ENCODE measurements at regions not wholly inside any gene's neighbourhood (a gene's known extent, or its start where the extent isn't known, plus 50 kb on each side); places are given as distances from the start of the nearest gene placed in this dataset.

GRCh38 chr11:104432981-104433380, 269.0 kb upstream of the PDGFD start:
- TF ChIP-seq, protein P1, sequence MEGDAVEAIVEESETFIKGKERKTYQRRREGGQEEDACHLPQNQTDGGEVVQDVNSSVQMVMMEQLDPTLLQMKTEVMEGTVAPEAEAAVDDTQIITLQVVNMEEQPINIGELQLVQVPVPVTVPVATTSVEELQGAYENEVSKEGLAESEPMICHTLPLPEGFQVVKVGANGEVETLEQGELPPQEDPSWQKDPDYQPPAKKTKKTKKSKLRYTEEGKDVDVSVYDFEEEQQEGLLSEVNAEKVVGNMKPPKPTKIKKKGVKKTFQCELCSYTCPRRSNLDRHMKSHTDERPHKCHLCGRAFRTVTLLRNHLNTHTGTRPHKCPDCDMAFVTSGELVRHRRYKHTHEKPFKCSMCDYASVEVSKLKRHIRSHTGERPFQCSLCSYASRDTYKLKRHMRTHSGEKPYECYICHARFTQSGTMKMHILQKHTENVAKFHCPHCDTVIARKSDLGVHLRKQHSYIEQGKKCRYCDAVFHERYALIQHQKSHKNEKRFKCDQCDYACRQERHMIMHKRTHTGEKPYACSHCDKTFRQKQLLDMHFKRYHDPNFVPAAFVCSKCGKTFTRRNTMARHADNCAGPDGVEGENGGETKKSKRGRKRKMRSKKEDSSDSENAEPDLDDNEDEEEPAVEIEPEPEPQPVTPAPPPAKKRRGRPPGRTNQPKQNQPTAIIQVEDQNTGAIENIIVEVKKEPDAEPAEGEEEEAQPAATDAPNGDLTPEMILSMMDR (tag by site-specific recombination; IDR thresholded peaks at IDR 0.05) = no peak
- TF ChIP-seq, protein P2, sequence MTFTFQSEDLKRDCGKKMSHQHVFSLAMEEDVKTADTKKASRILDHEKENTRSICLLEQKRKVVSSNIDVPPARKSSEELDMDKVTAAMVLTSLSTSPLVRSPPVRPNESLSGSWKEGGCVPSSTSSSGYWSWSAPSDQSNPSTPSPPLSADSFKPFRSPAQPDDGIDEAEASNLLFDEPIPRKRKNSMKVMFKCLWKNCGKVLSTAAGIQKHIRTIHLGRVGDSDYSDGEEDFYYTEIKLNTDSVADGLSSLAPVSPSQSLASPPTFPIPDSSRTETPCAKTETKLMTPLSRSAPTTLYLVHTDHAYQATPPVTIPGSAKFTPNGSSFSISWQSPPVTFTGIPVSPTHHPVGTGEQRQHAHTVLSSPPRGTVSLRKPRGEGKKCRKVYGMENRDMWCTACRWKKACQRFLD (tag by site-specific recombination; IDR thresholded peaks at IDR 0.05) = no peak
- TF ChIP-seq ZNF24 (tag by site-specific recombination; IDR thresholded peaks at IDR 0.05) (no peak), SALL2 (tag by site-specific recombination; IDR thresholded peaks at IDR 0.05; ENCODE audit: borderline replicate concordance) (no peak), RBAK (tag by site-specific recombination; IDR thresholded peaks at IDR 0.05) (no peak), BCL11A (tag by site-specific recombination; IDR thresholded peaks at IDR 0.05; ENCODE audit: low read depth) (no peak)
- TF ChIP-seq, protein P3, sequence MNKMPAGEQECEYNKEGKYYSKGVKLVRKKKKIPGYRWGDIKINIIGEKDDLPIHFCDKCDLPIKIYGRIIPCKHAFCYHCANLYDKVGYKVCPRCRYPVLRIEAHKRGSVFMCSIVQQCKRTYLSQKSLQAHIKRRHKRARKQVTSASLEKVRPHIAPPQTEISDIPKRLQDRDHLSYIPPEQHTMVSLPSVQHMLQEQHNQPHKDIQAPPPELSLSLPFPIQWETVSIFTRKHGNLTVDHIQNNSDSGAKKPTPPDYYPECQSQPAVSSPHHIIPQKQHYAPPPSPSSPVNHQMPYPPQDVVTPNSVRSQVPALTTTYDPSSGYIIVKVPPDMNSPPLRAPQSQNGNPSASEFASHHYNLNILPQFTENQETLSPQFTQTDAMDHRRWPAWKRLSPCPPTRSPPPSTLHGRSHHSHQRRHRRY (tag by site-specific recombination; IDR thresholded peaks at IDR 0.05) = no peak

Measured in HEK293 (cell line).